H1 (cell line): ENCODE measurements at regions not wholly inside any gene's neighbourhood (a gene's known extent, or its start where the extent isn't known, plus 50 kb on each side); places are given as distances from the start of the nearest gene placed in this dataset.

Experiments
- CTCF ChIA-PET: fragments of 300-600 bp; sonication (Branson Sonifier 250); formaldehyde crosslinking; loops from one replicate; lab custom pipeline; 2021; ENCODE audit not compliant: partially characterized antibody; lab: Charles Lee
- POLR2A ChIA-PET: fragments of 300-600 bp; sonication (Branson Sonifier 250); formaldehyde crosslinking; loops from one replicate; lab custom pipeline; 2021; ENCODE audit warnings: inconsistent platforms; ENCODE audit not compliant: partially characterized antibody; lab: Charles Lee
- DNase-seq, 2 experiments: peaks; one replicate each; pipeline versions ENCODE4 v3.0.0 to v3.0.0-alpha.2; 2010 to 2022; ENCODE audit warnings: low spot score in 2 of 2, low read depth in 1 of 2, mixed read lengths in 1 of 2
- FAIRE-seq: peaks from 2 replicates; lab custom pipeline; 2011; peaks lifted over from hg19 to GRCh38; lab: Jason Lieb, UNC
- H2AFZ ChIP-seq: 2 replicates; pipeline ENCODE4 v1.8.1; 2012; ENCODE audit warnings: low read length, inconsistent platforms
- H2AK5ac ChIP-seq: 2 replicates; pipeline ENCODE4 v1.6.1; 2013; ENCODE audit warnings: low read depth, low read length
- H2BK120ac ChIP-seq: replicated peaks from 2 replicates; pipeline ENCODE3; 2013; ENCODE audit warnings: low read depth, low read length, inconsistent platforms
- H2BK12ac ChIP-seq: 2 replicates; pipeline ENCODE4 v1.6.1; 2013; ENCODE audit warnings: low read depth, low read length
- H2BK15ac ChIP-seq: 2 replicates; pipeline ENCODE4 v1.6.1; 2013; ENCODE audit warnings: low read length
- H2BK20ac ChIP-seq: 2 replicates; pipeline ENCODE4 v1.6.1; 2013; ENCODE audit warnings: low read length
- H2BK5ac ChIP-seq: 2 replicates; pipeline ENCODE4 v1.6.1; 2013; ENCODE audit warnings: low read depth, low read length
- H3K14ac ChIP-seq: 2 replicates; pipeline ENCODE4 v1.6.1; 2013; ENCODE audit warnings: inconsistent platforms; ENCODE audit not compliant: insufficient read length
- H3K18ac ChIP-seq: 2 replicates; pipeline ENCODE4 v1.6.1; 2013; ENCODE audit warnings: low read length; ENCODE audit errors: extremely low read depth
- H3K23ac ChIP-seq: 2 replicates; pipeline ENCODE4 v1.6.1; 2013; ENCODE audit warnings: inconsistent platforms; ENCODE audit not compliant: insufficient read length
- H3K23me2 ChIP-seq: 2 replicates; pipeline ENCODE4 v1.6.1; 2013; ENCODE audit warnings: low read depth, low read length
- H3K27ac ChIP-seq: 2 replicates; pipeline ENCODE4 v1.6.1; 2011; ENCODE audit warnings: low read depth, low read length, inconsistent platforms
- H3K27me3 ChIP-seq, 4 experiments: replicated peaks in 1 of 4; 1 replicate in 1 of 4; 2 replicates in 3 of 4; pipeline versions ENCODE4 v1.6.1 to v1.8.1; 2011 to 2013; ENCODE audit warnings: low read length in 3 of 4, mild to moderate bottlenecking in 3 of 4, inconsistent platforms in 2 of 4, mixed read lengths in 2 of 4, moderate library complexity in 1 of 4; ENCODE audit not compliant: control insufficient read depth in 3 of 4, insufficient read depth in 3 of 4; ENCODE audit errors: extremely low read depth in 1 of 4
- H3K36me3 ChIP-seq, 4 experiments: 2 replicates each; pipeline versions ENCODE4 v1.6.1 to v1.8.1; 2011 to 2013; ENCODE audit warnings: mild to moderate bottlenecking in 4 of 4, low read length in 3 of 4, moderate library complexity in 2 of 4, control low read depth in 1 of 4, inconsistent platforms in 1 of 4; ENCODE audit not compliant: insufficient read depth in 4 of 4, control insufficient read depth in 2 of 4
- H3K4ac ChIP-seq: replicated peaks from 2 replicates; pipeline ENCODE3; 2013; ENCODE audit warnings: low read length, low read depth, mixed read lengths, inconsistent platforms; ENCODE audit not compliant: insufficient read length
- H3K4me1 ChIP-seq, 4 experiments: replicated peaks in 1 of 4; 1 replicate in 1 of 4; 2 replicates in 3 of 4; pipeline versions ENCODE4 v1.6.1 to v1.8.1; 2011 to 2013; ENCODE audit warnings: low read length in 3 of 4, inconsistent platforms in 2 of 4, mixed read lengths in 1 of 4; ENCODE audit not compliant: insufficient read depth in 4 of 4, control insufficient read depth in 3 of 4
- H3K4me2 ChIP-seq, 2 experiments: 2 replicates each; pipeline versions ENCODE4 v1.6.1 to v1.8.1; 2011 to 2013; ENCODE audit warnings: low read depth in 2 of 2, low read length in 2 of 2, control low read depth in 1 of 2, inconsistent platforms in 1 of 2, mild to moderate bottlenecking in 1 of 2; ENCODE audit not compliant: insufficient read depth in 1 of 2
- H3K4me3 ChIP-seq, 4 experiments: fragments of 200-600, 300-600 bp in 1 of 4; sonication (generic), shearing (Covaris generic), sonication (Bioruptor Twin) in 1 of 4; 2 replicates each; pipeline versions ENCODE4 v1.5.1 to v1.8.1; 2011 to 2016; ENCODE audit warnings: low read length in 4 of 4, low read depth in 3 of 4, control low read depth in 2 of 4, inconsistent platforms in 2 of 4, mild to moderate bottlenecking in 2 of 4, mixed read lengths in 1 of 4, moderate library complexity in 1 of 4; ENCODE audit not compliant: insufficient read depth in 2 of 4; ENCODE audit errors: extremely low read depth in 1 of 4
- H3K56ac ChIP-seq: replicated peaks from 2 replicates; pipeline ENCODE3; 2013; ENCODE audit warnings: low read depth, mild to moderate bottlenecking, mixed read lengths, low read length, inconsistent platforms; ENCODE audit not compliant: insufficient read length
- H3K79me1 ChIP-seq: 2 replicates; pipeline ENCODE4 v1.6.1; 2013; ENCODE audit warnings: low read depth, low read length, control low read depth
- H3K79me2 ChIP-seq, 2 experiments: 2 replicates each; pipeline versions ENCODE4 v1.6.1 to v1.8.1; 2012 to 2013; ENCODE audit warnings: low read length in 2 of 2, mild to moderate bottlenecking in 2 of 2, inconsistent platforms in 1 of 2; ENCODE audit not compliant: insufficient read depth in 2 of 2, control insufficient read depth in 1 of 2
- H3K9ac ChIP-seq, 4 experiments: replicated peaks in 1 of 4; 1 replicate in 1 of 4; 2 replicates in 3 of 4; pipeline versions ENCODE4 v1.6.1 to v1.8.1; 2011 to 2013; ENCODE audit warnings: low read depth in 3 of 4, low read length in 3 of 4, control low read depth in 2 of 4, mild to moderate bottlenecking in 2 of 4, moderate library complexity in 2 of 4, inconsistent platforms in 1 of 4; ENCODE audit errors: extremely low read depth in 1 of 4
- H3K9me3 ChIP-seq, 2 experiments: 2 replicates each; pipeline versions ENCODE4 v1.6.1 to v1.8.1; 2012 to 2013; ENCODE audit warnings: mild to moderate bottlenecking in 2 of 2, moderate library complexity in 2 of 2, control low read depth in 1 of 2, inconsistent platforms in 1 of 2, low read depth in 1 of 2, low read length in 1 of 2, mixed read lengths in 1 of 2; ENCODE audit not compliant: insufficient read depth in 2 of 2
- H4K20me1 ChIP-seq, 2 experiments: replicated peaks in 1 of 2; 2 replicates each; pipeline versions ENCODE3 to v1.8.1; 2011 to 2013; ENCODE audit warnings: inconsistent platforms in 2 of 2, low read length in 2 of 2, mild to moderate bottlenecking in 1 of 2; ENCODE audit not compliant: insufficient read depth in 2 of 2, control insufficient read depth in 1 of 2
- H4K5ac ChIP-seq: 2 replicates; pipeline ENCODE4 v1.6.1; 2013; ENCODE audit warnings: low read length, low read depth, mixed read lengths, inconsistent platforms; ENCODE audit not compliant: insufficient read length
- H4K8ac ChIP-seq: 2 replicates; pipeline ENCODE4 v1.8.0; 2013; ENCODE audit warnings: mild to moderate bottlenecking, moderate library complexity, low read length, inconsistent platforms; ENCODE audit not compliant: insufficient read depth; ENCODE audit errors: extremely low read depth
- H4K91ac ChIP-seq: replicated peaks from 2 replicates; pipeline ENCODE3; 2013; ENCODE audit warnings: low read length, mixed read lengths, inconsistent platforms; ENCODE audit not compliant: insufficient read length
- ASH2L ChIP-seq: fragments of 200-600, 300-600 bp; sonication (generic); IDR thresholded peaks from one replicate; pipeline ENCODE4 v1.7.1; 2017; ENCODE audit warnings: low read length
- CHD1 ChIP-seq: IDR thresholded peaks from 2 replicates; pipeline ENCODE4 v1.6.1; 2012; ENCODE audit warnings: low read depth, low read length, improper control_type of control experiment
- EP300 ChIP-seq, 2 experiments: IDR thresholded peaks; 1 replicate in 1 of 2; 2 replicates in 1 of 2; pipeline ENCODE4 v1.6.1; 2011 to 2012; ENCODE audit warnings: low read depth in 2 of 2, low read length in 2 of 2, mild to moderate bottlenecking in 2 of 2, borderline replicate concordance in 1 of 2, inconsistent platforms in 1 of 2, moderate library complexity in 1 of 2
- HDAC6 ChIP-seq: IDR thresholded peaks from one replicate; pipeline ENCODE4 v1.7.1; 2012; ENCODE audit warnings: low read depth, mild to moderate bottlenecking, inconsistent platforms, low read length, moderate library complexity
- KDM5A ChIP-seq: fragments of 200-600 bp; IDR thresholded peaks from 2 replicates; pipeline ENCODE4 v1.7.1; 2012; ENCODE audit warnings: mild to moderate bottlenecking, low read length, inconsistent platforms, mixed read lengths
- POLR2A ChIP-seq, 2 experiments: IDR thresholded peaks; 1 replicate in 1 of 2; 2 replicates in 1 of 2; pipeline ENCODE4 v1.6.1; 2011; ENCODE audit warnings: low read depth in 2 of 2, low read length in 2 of 2, mild to moderate bottlenecking in 2 of 2; ENCODE audit errors: control extremely low read depth in 1 of 2
- POU5F1 ChIP-seq: IDR thresholded peaks from 2 replicates; pipeline ENCODE4 v1.6.1; 2011; ENCODE audit warnings: low read depth, mild to moderate bottlenecking, low read length, moderate library complexity
- SIN3A ChIP-seq, 2 experiments: IDR thresholded peaks in 1 of 2; conservative IDR thresholded peaks in 1 of 2; 2 replicates each; pipeline ENCODE4 v1.6.1; 2011 to 2012; ENCODE audit warnings: low read length in 2 of 2, improper control_type of control experiment in 1 of 2, low read depth in 1 of 2, mild to moderate bottlenecking in 1 of 2
- YY1 ChIP-seq: IDR thresholded peaks from 2 replicates; pipeline ENCODE4 v1.6.1; 2011; ENCODE audit warnings: low read depth, mild to moderate bottlenecking, low read length
- WGBS, 2 experiments: shearing (Covaris generic) in 1 of 2; methylation state at CpG; one replicate each; pipeline versions ENCODE4 v1.1.6 to v1.1.7; 2013 to 2015; ENCODE audit warnings: low lambda C conversion rate in 2 of 2, mixed read lengths in 2 of 2, inconsistent platforms in 1 of 2, low coverage in 1 of 2, missing lambda C conversion rate in 1 of 2; ENCODE audit not compliant: insufficient replicate concordance in 2 of 2, insufficient coverage in 1 of 2, insufficient read length in 1 of 2; ENCODE audit errors: extremely low coverage in 1 of 2, missing lambda C conversion rate in 1 of 2; 5-methylcytosine and 5-hydroxymethylcytosine counted together
- TF ChIP-seq, protein P1 (sequence below): IDR thresholded peaks from 2 replicates; pipeline ENCODE4 v1.6.1; 2012; ENCODE audit warnings: inconsistent platforms

DNA sequence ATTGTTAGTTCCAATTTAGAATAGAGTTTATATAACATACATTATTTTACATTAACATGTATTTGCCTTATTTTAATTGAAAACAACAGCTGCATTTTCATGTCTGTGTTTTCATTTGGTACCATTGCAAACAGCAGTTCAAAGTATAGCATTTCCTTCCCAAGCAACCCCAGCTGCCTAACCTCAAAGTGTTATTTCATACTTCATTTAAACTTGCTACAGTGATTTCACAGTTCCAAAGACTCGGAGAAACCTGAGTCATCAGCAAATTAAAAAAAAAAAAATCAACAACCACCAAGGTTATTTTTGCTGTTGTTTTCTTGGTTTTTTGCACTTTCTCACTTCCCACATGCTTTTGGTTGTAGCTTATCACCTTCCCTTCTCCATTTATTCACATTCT is 236.5 kb upstream of the SPHKAP start (continued):
- no peak for TF ChIP-seq POLR2A (IDR thresholded peaks at IDR 0.05; ENCODE audit: control extremely low read depth in 1 of 2, low read depth in 2 of 2, low read length in 2 of 2)

DNA sequence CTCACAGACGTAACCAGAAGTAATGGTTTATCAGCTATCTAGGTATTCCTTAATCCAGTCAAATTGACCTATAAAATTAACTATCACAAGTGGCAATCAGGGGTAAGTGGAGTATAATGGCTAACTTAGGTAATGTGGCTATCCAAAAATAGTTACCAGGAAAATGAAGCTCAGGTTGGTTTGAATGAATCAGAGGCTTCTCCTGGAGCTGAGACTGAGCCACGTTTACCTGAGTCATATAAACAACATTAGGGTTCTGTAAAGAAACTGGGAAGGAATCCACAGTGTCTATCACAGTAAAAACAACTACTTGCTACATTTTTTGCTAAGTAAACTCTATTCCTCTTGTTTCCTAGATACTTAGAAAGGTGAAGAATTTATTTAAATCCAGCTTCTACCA is 236.0 kb upstream of the SPHKAP start:
- no peak overlapping the region for H3K27ac ChIP-seq
- H3K9ac ChIP-seq: no peak overlapping the region
- H2BK120ac ChIP-seq: no peak overlapping the region
- no peak overlapping the region for H4K8ac ChIP-seq
- no peak overlapping the region for H2AFZ ChIP-seq
- H4K91ac ChIP-seq: no peak overlapping the region
- ChIA-PET CTCF (no interaction called here), POLR2A (interaction anchor here (0.7 kb wide), 1 partner anchor 369 kb away, joined by 3 read pairs; no protein-coding TSS in a partner anchor)
- no peaks in the 10 kb centered on the region for H3K4me1 ChIP-seq
- H3K23ac ChIP-seq: no peak overlapping the region
- no peak overlapping the region for H2BK12ac ChIP-seq
- no peak overlapping the region for H2AK5ac ChIP-seq
- H3K79me1 ChIP-seq: no peaks in the 10 kb centered on the region
- no peak overlapping the region for H3K56ac ChIP-seq
- no peaks in the 10 kb centered on the region for H3K79me2 ChIP-seq
- 93% methylated on average over 2 of the region's 2 CpGs; no CpG with 5 or more reads in 1 of the 2 experiments for WGBS, 2 experiments
- H3K18ac ChIP-seq: no peak overlapping the region
- H2BK15ac ChIP-seq: no peak overlapping the region
- no peak overlapping the region for H4K5ac ChIP-seq
- no peaks in the 10 kb centered on the region for H3K23me2 ChIP-seq
- DNase-seq (no peak), FAIRE-seq (no peak)
- TF ChIP-seq EP300 (IDR thresholded peaks at IDR 0.05; ENCODE audit: borderline replicate concordance in 1 of 2, low read depth in 2 of 2, low read length in 2 of 2) (no peak), CHD1 (no peak), KDM5A (no peak), POU5F1 (no peak), ASH2L (no peak), HDAC6 (no peak), SIN3A (conservative IDR thresholded peaks at IDR 0.05 in 1 of 2, IDR thresholded peaks at IDR 0.05 in 1 of 2; ENCODE audit: low read depth in 1 of 2, low read length in 2 of 2) (no peak), YY1 (no peak)
- TF ChIP-seq, protein P1, sequence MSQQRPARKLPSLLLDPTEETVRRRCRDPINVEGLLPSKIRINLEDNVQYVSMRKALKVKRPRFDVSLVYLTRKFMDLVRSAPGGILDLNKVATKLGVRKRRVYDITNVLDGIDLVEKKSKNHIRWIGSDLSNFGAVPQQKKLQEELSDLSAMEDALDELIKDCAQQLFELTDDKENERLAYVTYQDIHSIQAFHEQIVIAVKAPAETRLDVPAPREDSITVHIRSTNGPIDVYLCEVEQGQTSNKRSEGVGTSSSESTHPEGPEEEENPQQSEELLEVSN: no peak
- H3K4me3 ChIP-seq: no peak overlapping the region
- no peaks in the 10 kb centered on the region for H3K9me3 ChIP-seq
- H3K14ac ChIP-seq: no peak overlapping the region
- no peaks in the 10 kb centered on the region for H4K20me1 ChIP-seq
- H3K36me3 ChIP-seq: no peaks in the 10 kb centered on the region
- no peak overlapping the region for H2BK5ac ChIP-seq
- no peaks in the 10 kb centered on the region for H3K27me3 ChIP-seq
- no peak overlapping the region for H2BK20ac ChIP-seq
- H3K4ac ChIP-seq: no peak overlapping the region
- no peak overlapping the region for H3K4me2 ChIP-seq
